GM12865 (cell line): ENCODE measurements at regions not wholly inside any gene's neighbourhood (a gene's known extent, or its start where the extent isn't known, plus 50 kb on each side); places are given as distances from the start of the nearest gene placed in this dataset.

ENCODE experiments used
- DNase-seq: peaks from one replicate; pipeline ENCODE4 v3.0.0; 2010; ENCODE audit warnings: low read depth
- H3K4me3 ChIP-seq: 2 replicates; pipeline ENCODE4 v1.5.1; 2011; ENCODE audit warnings: mild to moderate bottlenecking, low read depth, low read length, control low read depth
- CTCF ChIP-seq: IDR thresholded peaks from 2 replicates; pipeline ENCODE4 v1.5.1; 2011; ENCODE audit warnings: low read length, control low read depth, low read depth, inconsistent platforms; ENCODE audit not compliant: insufficient read depth; ENCODE audit errors: missing control alignments

DNA sequence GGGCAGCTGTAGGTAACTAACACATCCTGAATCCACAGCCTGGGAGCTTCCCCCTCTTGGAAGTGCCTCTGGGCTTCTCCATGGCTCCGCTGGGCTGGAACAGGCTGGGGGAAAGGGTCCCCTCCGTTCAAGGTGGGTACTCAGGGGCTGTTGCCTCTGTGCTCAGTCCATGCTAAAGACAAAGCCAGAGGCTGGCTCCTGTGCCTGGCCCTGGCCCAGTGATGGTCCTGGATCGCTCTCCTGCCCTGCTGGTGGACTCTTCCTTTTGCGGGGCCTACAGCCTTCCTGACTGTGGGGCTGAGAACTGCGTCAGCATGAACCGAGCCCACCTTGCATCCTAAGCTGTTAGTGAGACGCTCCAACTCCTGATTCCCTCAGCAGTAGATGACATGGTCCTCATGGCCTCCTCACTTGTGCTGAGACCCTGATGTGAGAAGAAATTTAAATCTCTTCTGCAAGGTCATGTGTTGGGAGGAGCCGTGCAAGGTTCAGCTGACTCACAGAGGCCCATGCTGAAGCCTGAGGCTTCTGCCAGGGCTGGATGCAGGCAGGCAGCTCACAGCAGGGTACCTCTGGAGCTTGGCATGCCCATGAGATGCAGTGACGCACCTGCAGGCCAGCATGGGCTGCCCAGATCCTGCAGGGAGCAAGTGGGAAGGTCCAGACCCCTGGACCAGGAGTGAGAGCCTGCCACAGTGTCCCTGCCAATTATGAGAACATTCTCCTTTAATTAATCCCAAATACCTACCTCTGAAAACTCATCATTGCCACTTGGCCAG lies 1285.5 kb downstream of the TBC1D22A start:
- no peak overlapping the region for H3K4me3 ChIP-seq
- no peak for DNase-seq
- TF ChIP-seq CTCF: no peak

- no peak overlapping the region for H3K4me3 ChIP-seq
- no peak for TF ChIP-seq CTCF
- peak; percentile 85 for DNase-seq
Measured at GRCh38 chr22:48045369-48045768, 1282.9 kb downstream of the TBC1D22A start.

DNA sequence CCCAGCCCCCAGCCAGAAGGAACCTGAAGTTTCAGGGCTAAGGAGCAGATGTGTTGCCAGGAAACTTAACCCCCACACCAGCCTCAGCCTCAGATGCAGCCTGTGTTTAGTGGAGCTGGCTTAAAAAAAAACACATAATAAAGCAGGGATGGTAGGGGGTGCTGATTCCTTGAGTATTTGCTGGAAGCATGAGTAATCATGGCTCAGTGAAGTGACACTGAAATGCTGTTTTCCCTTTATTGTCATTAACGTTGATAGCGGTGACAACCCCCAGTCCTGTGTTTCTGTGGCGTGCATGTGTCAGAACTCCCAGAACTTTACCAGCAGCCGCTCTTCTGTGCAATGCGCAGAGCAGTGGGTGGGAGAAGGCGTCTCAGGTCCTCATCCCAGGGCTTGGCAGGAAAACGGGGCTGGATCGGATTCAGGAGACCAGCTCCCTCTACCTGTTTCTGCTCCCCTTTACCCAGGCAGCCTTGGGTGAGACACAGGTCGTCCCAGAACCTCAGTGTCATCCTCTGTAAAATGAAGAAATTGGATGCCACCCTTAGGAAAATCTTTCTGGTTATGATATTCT lies 1282.1 kb downstream of the TBC1D22A start:
- no peak for TF ChIP-seq CTCF
- no peak for DNase-seq
- no peak overlapping the region for H3K4me3 ChIP-seq

DNA sequence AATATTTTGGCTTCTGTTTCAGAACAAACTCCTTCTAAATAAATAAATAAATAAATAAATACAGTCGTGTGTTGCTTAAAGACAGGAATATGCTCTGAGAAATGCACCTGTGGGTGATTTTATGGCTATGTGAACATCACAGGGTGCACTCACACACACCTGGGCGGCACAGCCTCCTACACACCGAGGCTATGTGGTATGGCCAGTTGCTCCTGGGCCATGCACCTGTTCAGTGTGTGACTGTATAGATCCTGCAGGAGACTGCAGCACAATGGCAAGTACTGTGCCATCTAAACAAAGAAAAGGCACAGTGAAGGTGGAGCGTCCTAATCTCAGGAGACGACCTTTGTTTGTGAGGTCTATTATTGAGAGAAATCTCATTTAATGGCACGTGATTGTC lies 1281.1 kb downstream of the TBC1D22A start:
- no peak for TF ChIP-seq CTCF
- no peak for DNase-seq
- H3K4me3 ChIP-seq: no peak overlapping the region

GRCh38 chr22:48042621-48043395 lies 1280.4 kb downstream of the TBC1D22A start:
- TF ChIP-seq CTCF: no peak
- H3K4me3 ChIP-seq: no peak overlapping the region
- DNase-seq: no peak

GRCh38 chr22:48039326-48039725 lies 1276.9 kb downstream of the TBC1D22A start:
- no peak overlapping the region for H3K4me3 ChIP-seq
- no peak for TF ChIP-seq CTCF
- DNase-seq: no peak
